ENCODE measurements at regions not wholly inside any gene's neighbourhood (a gene's known extent, or its start where the extent isn't known, plus 50 kb on each side); places are given as distances from the start of the nearest gene placed in this dataset.

GRCh38 chr20:11030351-11030750 is 356.6 kb upstream of the JAG1 start:
- no peak overlapping the region for H3K27ac ChIP-seq (ENCODE audit: low read depth, low read length)
- Mint-ChIP-seq H3K27me3 (ENCODE audit: low read depth, unreplicated experiment) (no peaks in the 10 kb centered on the region), H3K4me1 (ENCODE audit: low read depth, unreplicated experiment) (peaks cover 11% of the 10 kb centered on the region), H3K36me3 (ENCODE audit: low read depth, unreplicated experiment) (no peaks in the 10 kb centered on the region), H3K27ac (ENCODE audit: unreplicated experiment) (no peak overlapping the region), H3K4me3 (ENCODE audit: unreplicated experiment) (no peak overlapping the region), H3K9me3 (ENCODE audit: unreplicated experiment) (peaks cover 3% of the 10 kb centered on the region)
- no peak overlapping the region for H3K9ac ChIP-seq (ENCODE audit: low read length)
- H3K36me3 ChIP-seq (ENCODE audit: insufficient read depth, low read length) = no peaks in the 10 kb centered on the region
- no peaks in the 10 kb centered on the region for H4K20me1 ChIP-seq (ENCODE audit: insufficient read depth, low read length)
- no peak for FAIRE-seq
- H3K27me3 ChIP-seq (ENCODE audit: insufficient read depth, low read length) = no peaks in the 10 kb centered on the region
- no peaks in the 10 kb centered on the region for H3K4me1 ChIP-seq (ENCODE audit: insufficient read depth, low read length)
- no peak overlapping the region for H2AFZ ChIP-seq (ENCODE audit: low read depth, low read length)
- TF ChIP-seq CTCF (IDR thresholded peaks at IDR 0.05; ENCODE audit: insufficient read depth, low read depth, low read length) = no peak
- no peak for TF ChIP-seq EZH2 (IDR thresholded peaks at IDR 0.05; ENCODE audit: insufficient read depth, low read length)
- H3K9me3 ChIP-seq (ENCODE audit: insufficient read depth, low read depth, low read length) = peaks cover 3% of the 10 kb centered on the region
- DNase-seq (ENCODE audit: low read depth) = no peak
- H3K79me2 ChIP-seq (ENCODE audit: insufficient read depth, low read length) = no peaks in the 10 kb centered on the region
- no peak overlapping the region for H3K4me2 ChIP-seq (ENCODE audit: low read length)
- no peak overlapping the region for H3K4me3 ChIP-seq (ENCODE audit: insufficient read depth, low read depth, low read length)

GRCh38 chr20:11031300-11031699 is 357.5 kb upstream of the JAG1 start:
- no peak for FAIRE-seq
- Histone ChIP-seq H2AFZ (ENCODE audit: low read depth, low read length) (no peak overlapping the region), H3K27ac (ENCODE audit: low read depth, low read length) (no peak overlapping the region), H3K4me1 (ENCODE audit: insufficient read depth, low read length) (no peaks in the 10 kb centered on the region), H3K79me2 (ENCODE audit: insufficient read depth, low read length) (no peaks in the 10 kb centered on the region), H3K9ac (ENCODE audit: low read length) (no peak overlapping the region), H3K27me3 (ENCODE audit: insufficient read depth, low read length) (no peaks in the 10 kb centered on the region), H3K9me3 (ENCODE audit: insufficient read depth, low read depth, low read length) (peaks cover 3% of the 10 kb centered on the region), H3K36me3 (ENCODE audit: insufficient read depth, low read length) (no peaks in the 10 kb centered on the region), H3K4me2 (ENCODE audit: low read length) (no peak overlapping the region), H3K4me3 (ENCODE audit: insufficient read depth, low read depth, low read length) (no peak overlapping the region), H4K20me1 (ENCODE audit: insufficient read depth, low read length) (no peaks in the 10 kb centered on the region)
- H3K36me3 Mint-ChIP-seq (ENCODE audit: low read depth, unreplicated experiment) = no peaks in the 10 kb centered on the region
- TF ChIP-seq EZH2 (IDR thresholded peaks at IDR 0.05; ENCODE audit: insufficient read depth, low read length) (no peak), CTCF (IDR thresholded peaks at IDR 0.05; ENCODE audit: insufficient read depth, low read depth, low read length) (no peak)
- no peak for DNase-seq (ENCODE audit: low read depth)
- H3K4me3 Mint-ChIP-seq (ENCODE audit: unreplicated experiment) = no peak overlapping the region
- no peak overlapping the region for H3K27ac Mint-ChIP-seq (ENCODE audit: unreplicated experiment)
- peaks cover 3% of the 10 kb centered on the region for H3K9me3 Mint-ChIP-seq (ENCODE audit: unreplicated experiment)
- H3K27me3 Mint-ChIP-seq (ENCODE audit: low read depth, unreplicated experiment) = no peaks in the 10 kb centered on the region
- H3K4me1 Mint-ChIP-seq (ENCODE audit: low read depth, unreplicated experiment) = peaks cover 9% of the 10 kb centered on the region

- H3K27me3 ChIP-seq (ENCODE audit: insufficient read depth, low read length) = no peaks in the 10 kb centered on the region
- no peaks in the 10 kb centered on the region for H4K20me1 ChIP-seq (ENCODE audit: insufficient read depth, low read length)
- DNase-seq (ENCODE audit: low read depth) (no peak), FAIRE-seq (no peak)
- peaks cover 3% of the 10 kb centered on the region for H3K9me3 ChIP-seq (ENCODE audit: insufficient read depth, low read depth, low read length)
- H3K27ac ChIP-seq (ENCODE audit: low read depth, low read length) = no peak overlapping the region
- H3K36me3 Mint-ChIP-seq (ENCODE audit: low read depth, unreplicated experiment) = no peaks in the 10 kb centered on the region
- no peak overlapping the region for H3K4me3 ChIP-seq (ENCODE audit: insufficient read depth, low read depth, low read length)
- peaks cover 1% of the 10 kb centered on the region for H3K27me3 Mint-ChIP-seq (ENCODE audit: low read depth, unreplicated experiment)
- TF ChIP-seq CTCF (IDR thresholded peaks at IDR 0.05; ENCODE audit: insufficient read depth, low read depth, low read length) (no peak), EZH2 (IDR thresholded peaks at IDR 0.05; ENCODE audit: insufficient read depth, low read length) (no peak)
- peaks cover 9% of the 10 kb centered on the region for H3K4me1 Mint-ChIP-seq (ENCODE audit: low read depth, unreplicated experiment)
- H3K4me2 ChIP-seq (ENCODE audit: low read length) = no peak overlapping the region
- peaks cover 3% of the 10 kb centered on the region for H3K9me3 Mint-ChIP-seq (ENCODE audit: unreplicated experiment)
- H3K4me1 ChIP-seq (ENCODE audit: insufficient read depth, low read length) = no peaks in the 10 kb centered on the region
- no peaks in the 10 kb centered on the region for H3K36me3 ChIP-seq (ENCODE audit: insufficient read depth, low read length)
- no peak overlapping the region for H3K27ac Mint-ChIP-seq (ENCODE audit: unreplicated experiment)
- H3K79me2 ChIP-seq (ENCODE audit: insufficient read depth, low read length) = no peaks in the 10 kb centered on the region
- no peak overlapping the region for H2AFZ ChIP-seq (ENCODE audit: low read depth, low read length)
- H3K4me3 Mint-ChIP-seq (ENCODE audit: unreplicated experiment) = no peak overlapping the region
- H3K9ac ChIP-seq (ENCODE audit: low read length) = no peak overlapping the region
Measured at GRCh38 chr20:11032611-11033010, 358.8 kb upstream of the JAG1 start.
